C4-2B (cell line): ENCODE measurements at regions not wholly inside any gene's neighbourhood (a gene's known extent, or its start where the extent isn't known, plus 50 kb on each side); places are given as distances from the start of the nearest gene placed in this dataset.

Source experiments
- CTCF ChIP-seq: fragments of 450-650 bp; conservative IDR thresholded peaks from 2 replicates; pipeline ENCODE4 v1.5.1; 2017; ENCODE audit warnings: mild to moderate bottlenecking
- ZFX ChIP-seq: fragments of 450-650 bp; IDR thresholded peaks from 2 replicates; pipeline ENCODE4 v1.6.1; 2017

GRCh38 chr12:86770871-86771270 lies 514.7 kb upstream of the MGAT4C start:
- TF ChIP-seq CTCF (no peak), ZFX (no peak)
